Panc1 (cell line): ENCODE measurements at regions not wholly inside any gene's neighbourhood (a gene's known extent, or its start where the extent isn't known, plus 50 kb on each side); places are given as distances from the start of the nearest gene placed in this dataset.

Source experiments
- POLR2AphosphoS5 ChIP-seq: IDR thresholded peaks from 2 replicates; pipeline ENCODE4 v1.6.1; 2012; ENCODE audit warnings: mild to moderate bottlenecking, low read depth, low read length, moderate library complexity
- SIN3A ChIP-seq: IDR thresholded peaks from 2 replicates; pipeline ENCODE4 v1.6.1; 2012; ENCODE audit warnings: low read depth, mild to moderate bottlenecking, low read length, moderate library complexity, borderline replicate concordance; ENCODE audit not compliant: insufficient read depth
- TCF7L2 ChIP-seq: IDR thresholded peaks from 2 replicates; pipeline ENCODE4 v1.6.1; 2011; ENCODE audit warnings: mild to moderate bottlenecking, low read depth, low read length, inconsistent platforms
- TF ChIP-seq, protein P1 (sequence below): fragments of 450-650 bp; IDR thresholded peaks from 2 replicates; pipeline ENCODE4 v1.5.1; 2017; ENCODE audit warnings: mild to moderate bottlenecking
- TF ChIP-seq, protein P2 (sequence below), 2 experiments: IDR thresholded peaks; 2 replicates each; pipeline ENCODE4 v1.6.1; 2011 to 2012; ENCODE audit warnings: low read depth in 2 of 2, control low read depth in 1 of 2, low read length in 1 of 2, mild to moderate bottlenecking in 1 of 2, moderate library complexity in 1 of 2; ENCODE audit not compliant: insufficient read depth in 1 of 2

GRCh38 chr20:18914796-18915195 is 101.2 kb downstream of the SCP2D1 start:
- TF ChIP-seq POLR2AphosphoS5 = no peak
- TF ChIP-seq, protein P1, sequence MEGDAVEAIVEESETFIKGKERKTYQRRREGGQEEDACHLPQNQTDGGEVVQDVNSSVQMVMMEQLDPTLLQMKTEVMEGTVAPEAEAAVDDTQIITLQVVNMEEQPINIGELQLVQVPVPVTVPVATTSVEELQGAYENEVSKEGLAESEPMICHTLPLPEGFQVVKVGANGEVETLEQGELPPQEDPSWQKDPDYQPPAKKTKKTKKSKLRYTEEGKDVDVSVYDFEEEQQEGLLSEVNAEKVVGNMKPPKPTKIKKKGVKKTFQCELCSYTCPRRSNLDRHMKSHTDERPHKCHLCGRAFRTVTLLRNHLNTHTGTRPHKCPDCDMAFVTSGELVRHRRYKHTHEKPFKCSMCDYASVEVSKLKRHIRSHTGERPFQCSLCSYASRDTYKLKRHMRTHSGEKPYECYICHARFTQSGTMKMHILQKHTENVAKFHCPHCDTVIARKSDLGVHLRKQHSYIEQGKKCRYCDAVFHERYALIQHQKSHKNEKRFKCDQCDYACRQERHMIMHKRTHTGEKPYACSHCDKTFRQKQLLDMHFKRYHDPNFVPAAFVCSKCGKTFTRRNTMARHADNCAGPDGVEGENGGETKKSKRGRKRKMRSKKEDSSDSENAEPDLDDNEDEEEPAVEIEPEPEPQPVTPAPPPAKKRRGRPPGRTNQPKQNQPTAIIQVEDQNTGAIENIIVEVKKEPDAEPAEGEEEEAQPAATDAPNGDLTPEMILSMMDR = no peak
- TF ChIP-seq, protein P2, sequence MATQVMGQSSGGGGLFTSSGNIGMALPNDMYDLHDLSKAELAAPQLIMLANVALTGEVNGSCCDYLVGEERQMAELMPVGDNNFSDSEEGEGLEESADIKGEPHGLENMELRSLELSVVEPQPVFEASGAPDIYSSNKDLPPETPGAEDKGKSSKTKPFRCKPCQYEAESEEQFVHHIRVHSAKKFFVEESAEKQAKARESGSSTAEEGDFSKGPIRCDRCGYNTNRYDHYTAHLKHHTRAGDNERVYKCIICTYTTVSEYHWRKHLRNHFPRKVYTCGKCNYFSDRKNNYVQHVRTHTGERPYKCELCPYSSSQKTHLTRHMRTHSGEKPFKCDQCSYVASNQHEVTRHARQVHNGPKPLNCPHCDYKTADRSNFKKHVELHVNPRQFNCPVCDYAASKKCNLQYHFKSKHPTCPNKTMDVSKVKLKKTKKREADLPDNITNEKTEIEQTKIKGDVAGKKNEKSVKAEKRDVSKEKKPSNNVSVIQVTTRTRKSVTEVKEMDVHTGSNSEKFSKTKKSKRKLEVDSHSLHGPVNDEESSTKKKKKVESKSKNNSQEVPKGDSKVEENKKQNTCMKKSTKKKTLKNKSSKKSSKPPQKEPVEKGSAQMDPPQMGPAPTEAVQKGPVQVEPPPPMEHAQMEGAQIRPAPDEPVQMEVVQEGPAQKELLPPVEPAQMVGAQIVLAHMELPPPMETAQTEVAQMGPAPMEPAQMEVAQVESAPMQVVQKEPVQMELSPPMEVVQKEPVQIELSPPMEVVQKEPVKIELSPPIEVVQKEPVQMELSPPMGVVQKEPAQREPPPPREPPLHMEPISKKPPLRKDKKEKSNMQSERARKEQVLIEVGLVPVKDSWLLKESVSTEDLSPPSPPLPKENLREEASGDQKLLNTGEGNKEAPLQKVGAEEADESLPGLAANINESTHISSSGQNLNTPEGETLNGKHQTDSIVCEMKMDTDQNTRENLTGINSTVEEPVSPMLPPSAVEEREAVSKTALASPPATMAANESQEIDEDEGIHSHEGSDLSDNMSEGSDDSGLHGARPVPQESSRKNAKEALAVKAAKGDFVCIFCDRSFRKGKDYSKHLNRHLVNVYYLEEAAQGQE (IDR thresholded peaks at IDR 0.05; ENCODE audit: insufficient read depth in 1 of 2, low read depth in 2 of 2, low read length in 1 of 2) = no peak
- no peak for TF ChIP-seq SIN3A
- no peak for TF ChIP-seq TCF7L2
